Pancreas (tissue), 10 donors: ENCODE measurements at regions not wholly inside any gene's neighbourhood (a gene's known extent, or its start where the extent isn't known, plus 50 kb on each side); places are given as distances from the start of the nearest gene placed in this dataset.

Experiments used
- ATAC-seq, 4 donors: fragments of 200-7000 bp; cut with Tn5 transposase; one replicate each; pipeline versions ENCODE4 v1.8.0 to v1.9.1; 2020; ENCODE audit warnings: mild to moderate bottlenecking in 4 of 4, moderate library complexity in 4 of 4
- DNase-seq, 6 donors: peaks; one replicate each; pipeline ENCODE4 v3.0.0-alpha.2; 2020
- FAIRE-seq: peaks from 2 replicates; lab custom pipeline; 2012; peaks lifted over from hg19 to GRCh38; lab: Jason Lieb, UNC
- H3K27ac ChIP-seq, 4 donors: fragments of 200-600 bp; sonication (generic); 1 replicate in 3 of 4; 2 replicates in 1 of 4; pipeline versions ENCODE4 v1.5.0 to v1.8.0; 2020
- H3K27me3 ChIP-seq, 4 donors: fragments of 200-600 bp; one replicate each; pipeline ENCODE4 v1.8.0; 2021
- H3K36me3 ChIP-seq, 3 donors: fragments of 200-600 bp; sonication (generic) in 1 of 3; one replicate each; pipeline versions ENCODE4 v1.5.0 to v1.8.0; 2020 to 2021
- H3K4me1 ChIP-seq, 3 donors: fragments of 200-600 bp; one replicate each; pipeline ENCODE4 v1.8.0; 2021
- H3K4me3 ChIP-seq, 4 donors: fragments of 200-600 bp; sonication (generic) in 2 of 4; one replicate each; pipeline versions ENCODE4 v1.5.0 to v1.8.0; 2020 to 2021
- H3K9me3 ChIP-seq, 4 donors: fragments of 200-600 bp; one replicate each; pipeline ENCODE4 v1.8.0; 2021
- CTCF ChIP-seq, 4 donors: fragments of 200-600 bp; sonication (generic) in 3 of 4; IDR thresholded peaks; one replicate each; pipeline versions ENCODE4 v1.5.0 to v1.8.0; 2021; ENCODE audit warnings: antibody characterized with exemption in 4 of 4
- WGBS, 2 donors: extraction: QIAGEN DNeasy Blood & Tissue Kit; methylation state at CpG; one replicate each; pipeline ENCODE4 v1.1.7; 2013; 5-methylcytosine and 5-hydroxymethylcytosine counted together
- intact Hi-C, 3 donors: fragments of 100-400 bp; cut with DNase I; formaldehyde crosslinking; loops; one replicate each; pipeline versions ENCODE4 v1.11.1 to v1.14.2; 2022
- donor health status: healthy with polysubstance abuse.
- donor health status: DM: no; HTN: no; CAD: no; lungs with moderate emphysema.
- donor health status: DM: no; HTN: no; CAD: no.
- donor health status: control.
- donor health status: control.
- donor health status: Bipolar disorder and iron deficiency.
- donor health status: DM: yes; HTN: yes; CAD: no.
- donor health status: DM: no; HTN: no; CAD: no.
- donor health status: DM: no; HTN: no; CAD: no.
- donor health status: DM: yes; HTN: yes; CAD: no.

DNA sequence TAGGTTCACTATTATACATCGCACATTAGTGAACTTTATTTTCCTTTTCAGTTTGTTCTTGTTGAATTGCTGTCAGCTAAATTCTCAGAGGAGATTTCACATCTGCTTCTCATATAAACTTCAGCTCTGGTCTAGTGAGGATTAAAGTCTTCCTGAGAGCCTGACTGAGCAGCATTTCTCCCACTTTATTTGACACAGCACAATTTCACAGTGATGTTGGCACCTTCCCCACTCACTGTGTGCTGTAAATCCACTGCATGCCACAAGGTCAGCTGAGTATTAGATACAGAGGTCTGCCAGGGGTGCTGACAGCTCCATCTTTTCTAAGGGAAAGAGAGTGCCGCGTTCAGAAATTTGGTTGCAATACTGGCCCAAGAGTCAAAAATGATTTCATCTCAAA is 567.4 kb downstream of the PRR16 start:
- Histone ChIP-seq H3K4me1 (no peaks in the 10 kb centered on the region), H3K36me3 (no peaks in the 10 kb centered on the region), H3K27ac (no peak overlapping the region), H3K4me3 (no peak overlapping the region), H3K27me3 (no peaks in the 10 kb centered on the region), H3K9me3 (no peaks in the 10 kb centered on the region)
- no peak for DNase-seq
- no peak for ATAC-seq
- TF ChIP-seq CTCF (IDR thresholded peaks at IDR 0.05), result no peak
- intact Hi-C loops, result no loop called here
- 54 to 70% methylated on average over 3 of the region's 3 CpGs for WGBS, 2 donors
- FAIRE-seq, result no peak

DNA sequence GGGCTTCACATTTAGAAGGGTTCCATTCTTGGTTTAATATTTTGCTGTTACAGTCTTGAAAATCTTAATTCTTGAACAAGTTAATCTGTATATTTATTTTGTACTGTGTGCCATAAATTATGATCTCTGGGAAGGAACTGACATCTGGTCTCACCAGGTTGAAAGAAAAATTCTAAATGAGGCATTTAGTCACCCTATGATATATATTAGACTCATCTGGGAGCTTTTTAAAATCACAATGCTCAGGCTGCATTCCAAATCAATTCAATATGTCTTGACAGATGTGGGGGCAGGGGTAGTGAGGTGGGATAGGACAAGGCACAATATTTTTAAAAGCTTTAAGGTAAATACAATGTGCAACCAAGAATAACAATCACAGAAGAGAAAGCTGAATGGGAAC is 569.2 kb downstream of the PRR16 start:
- FAIRE-seq (no peak), ATAC-seq (no peak), DNase-seq (no peak)
- TF ChIP-seq CTCF (IDR thresholded peaks at IDR 0.05), result no peak
- H3K9me3 ChIP-seq, result no peaks in the 10 kb centered on the region
- no peak overlapping the region for H3K27ac ChIP-seq
- H3K27me3 ChIP-seq, result no peaks in the 10 kb centered on the region
- no peaks in the 10 kb centered on the region for H3K4me1 ChIP-seq
- H3K36me3 ChIP-seq, result no peaks in the 10 kb centered on the region
- intact Hi-C loops, result no loop called here
- H3K4me3 ChIP-seq, result no peak overlapping the region

GRCh38 chr5:121038438-121038837 is 574.3 kb downstream of the PRR16 start:
- intact Hi-C loops, result no loop called here
- WGBS, 2 donors, result 43 to 61% methylated on average over 4 of the region's 4 CpGs
- TF ChIP-seq CTCF (IDR thresholded peaks at IDR 0.05), result no peak
- Histone ChIP-seq H3K27me3 (no peaks in the 10 kb centered on the region), H3K4me3 (no peak overlapping the region), H3K4me1 (no peaks in the 10 kb centered on the region), H3K36me3 (no peaks in the 10 kb centered on the region), H3K27ac (no peak overlapping the region), H3K9me3 (no peaks in the 10 kb centered on the region)
- DNase-seq, result no peak
- FAIRE-seq, result no peak
- ATAC-seq, result no peak

GRCh38 chr5:121049971-121050370 is 585.9 kb downstream of the PRR16 start:
- DNase-seq, result no peak
- Histone ChIP-seq H3K27me3 (no peaks in the 10 kb centered on the region), H3K4me1 (no peaks in the 10 kb centered on the region), H3K9me3 (no peaks in the 10 kb centered on the region), H3K4me3 (no peak overlapping the region), H3K27ac (no peak overlapping the region), H3K36me3 (no peaks in the 10 kb centered on the region)
- FAIRE-seq, result no peak
- no peak for ATAC-seq
- intact Hi-C loops, result no loop called here
- no peak for TF ChIP-seq CTCF (IDR thresholded peaks at IDR 0.05)

GRCh38 chr5:121053055-121053985 is 589.2 kb downstream of the PRR16 start:
- H3K27me3 ChIP-seq, result no peaks in the 10 kb centered on the region
- no peak overlapping the region for H3K4me3 ChIP-seq
- WGBS, 2 donors, result 58 to 62% methylated on average over 5 of the region's 5 CpGs
- no peaks in the 10 kb centered on the region for H3K36me3 ChIP-seq
- no peaks in the 10 kb centered on the region for H3K4me1 ChIP-seq
- TF ChIP-seq CTCF (IDR thresholded peaks at IDR 0.05), result no peak
- DNase-seq (no peak), FAIRE-seq (no peak), ATAC-seq (no peak)
- H3K27ac ChIP-seq, result no peak overlapping the region
- intact Hi-C loops, result no loop called here
- no peaks in the 10 kb centered on the region for H3K9me3 ChIP-seq
